Epidermal melanocyte (primary cell): ENCODE measurements at regions not wholly inside any gene's neighbourhood (a gene's known extent, or its start where the extent isn't known, plus 50 kb on each side); places are given as distances from the start of the nearest gene placed in this dataset.
"Not testable (repeated sequence)": the region's sequence is repeated elsewhere in the genome, so short reads cannot be mapped to it uniquely, and the experiment has no call there.

Source experiments
- DNase-seq: peaks from one replicate; pipeline ENCODE4 v3.0.0; 2011; ENCODE audit warnings: low spot score; ENCODE audit not compliant: insufficient read length

DNA sequence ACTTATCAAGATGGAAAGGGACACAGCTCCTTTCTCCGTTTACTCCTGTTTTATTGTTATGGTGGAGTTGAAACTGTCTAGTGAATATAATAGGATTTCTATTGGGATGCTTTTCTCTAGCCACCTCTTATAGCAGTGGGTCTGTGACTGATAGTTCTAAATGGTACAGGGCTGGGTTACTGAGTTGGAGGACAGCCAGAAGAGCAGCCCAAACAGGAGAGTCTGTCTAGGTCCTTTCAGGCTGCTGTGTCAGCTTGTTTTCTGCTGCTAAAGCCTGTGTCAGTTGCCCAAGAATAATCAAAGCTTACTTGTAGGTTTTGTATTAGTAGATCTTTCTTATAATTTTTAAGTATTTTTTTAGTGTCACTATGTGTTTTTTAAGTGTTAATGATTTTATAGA lies 356.0 kb upstream of the SEMA6A start:
- DNase-seq, result no peak

DNA sequence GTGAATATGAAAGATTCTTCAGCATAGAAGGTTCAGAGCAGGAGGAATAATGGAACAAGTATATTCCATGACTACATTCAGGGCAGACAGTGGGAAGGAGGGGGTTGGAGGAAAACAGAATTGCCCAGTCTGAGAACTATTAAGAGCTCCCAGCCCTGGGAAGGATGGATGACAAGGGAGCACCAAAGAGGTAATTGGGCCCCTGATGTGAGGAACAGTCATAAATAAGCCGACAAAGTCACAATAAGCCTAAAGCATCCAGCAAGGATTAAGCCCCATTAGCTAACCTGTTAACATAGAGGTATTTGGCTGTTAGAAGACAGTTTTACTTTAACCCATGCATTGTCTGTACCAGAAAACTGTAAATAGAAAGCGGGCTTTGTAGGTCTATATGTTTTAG lies 348.7 kb upstream of the SEMA6A start:
- no peak for DNase-seq

DNA sequence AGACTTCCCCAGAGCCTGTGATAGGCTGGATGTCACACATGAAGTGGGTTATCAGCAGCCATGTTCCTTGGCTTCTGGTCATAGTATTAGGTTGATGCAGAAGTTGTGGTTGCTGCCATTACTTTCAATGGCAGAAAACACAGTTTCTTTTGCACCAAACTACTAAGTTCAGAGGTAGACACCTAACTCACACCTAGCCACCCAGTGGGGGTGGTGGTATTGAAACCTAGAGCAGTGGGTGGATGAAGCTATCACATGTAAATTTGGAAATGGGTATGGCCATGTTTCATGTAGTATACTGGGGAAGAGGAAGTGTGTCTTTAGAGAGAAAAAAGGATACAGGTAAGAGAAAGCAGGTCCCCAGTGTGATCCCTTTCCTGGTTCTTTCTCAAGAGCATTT lies 347.9 kb upstream of the SEMA6A start:
- no peak for DNase-seq

DNA sequence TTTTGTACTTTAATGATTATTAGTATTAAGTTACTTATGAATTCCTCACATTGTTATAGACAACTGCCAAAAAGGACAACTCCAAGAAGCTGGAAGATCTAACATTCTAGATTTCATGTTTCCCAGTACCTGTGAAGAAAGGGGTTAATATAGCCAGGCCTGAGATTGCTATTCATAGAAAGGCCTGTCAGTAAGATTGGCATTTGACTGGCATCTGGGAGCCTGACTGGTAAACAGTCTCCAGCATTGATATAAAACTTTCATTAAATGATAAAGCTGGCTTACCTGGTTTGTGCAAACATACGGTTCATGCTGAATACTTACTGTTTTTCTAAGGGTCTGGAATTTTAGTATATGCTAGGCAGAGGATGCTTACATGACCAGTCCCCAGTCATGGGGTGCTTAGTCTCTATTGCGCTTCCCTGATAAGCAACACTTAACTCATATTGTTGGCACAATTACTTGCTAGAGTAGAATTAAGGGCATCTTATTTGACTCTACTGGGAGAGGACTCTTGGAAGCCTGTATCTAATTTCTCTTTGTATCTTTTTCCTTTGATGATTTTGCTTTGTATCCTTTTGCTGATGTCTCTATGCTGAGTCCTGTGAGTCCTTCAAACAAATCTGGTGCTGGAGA lies 340.4 kb upstream of the SEMA6A start:
- DNase-seq, result no peak

DNA sequence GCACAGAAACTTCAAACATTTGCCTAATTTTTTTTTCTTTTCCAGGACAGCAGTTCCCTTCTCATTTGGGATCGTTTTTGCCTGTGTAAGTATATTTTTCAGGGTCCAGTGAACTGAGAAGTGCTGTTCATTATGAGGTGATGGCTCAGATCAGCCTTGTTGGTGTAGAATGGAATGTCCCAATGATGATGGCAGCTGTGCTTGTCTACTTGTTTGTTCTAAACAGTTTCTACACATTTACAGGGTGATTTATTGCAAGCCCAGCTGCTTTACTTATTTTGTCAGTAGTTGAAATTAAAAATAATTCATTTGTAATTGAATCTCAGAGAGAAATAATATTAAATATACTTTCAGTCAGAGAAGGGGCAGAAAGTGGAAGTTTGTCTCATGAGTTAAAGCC lies 337.6 kb upstream of the SEMA6A start:
- DNase-seq, result no peak

DNA sequence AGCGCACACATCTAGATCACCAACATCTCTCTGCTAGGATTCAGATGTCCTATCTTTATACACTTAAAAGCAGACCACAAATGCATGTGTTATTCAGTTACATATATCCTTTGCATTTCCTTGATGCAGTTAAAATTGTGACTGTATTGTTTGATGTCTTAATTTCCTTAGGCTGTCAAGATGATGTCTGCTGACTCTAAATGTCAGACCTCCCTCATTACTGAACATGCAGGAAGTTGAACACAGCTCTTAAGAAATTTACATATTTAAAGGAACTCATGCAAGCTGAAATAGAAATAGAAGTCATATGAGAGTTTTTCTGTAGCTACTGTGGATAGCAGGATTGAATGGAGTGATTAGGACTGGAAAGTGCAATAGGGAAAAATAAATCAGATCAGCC lies 336.5 kb upstream of the SEMA6A start:
- DNase-seq, result no peak

DNA sequence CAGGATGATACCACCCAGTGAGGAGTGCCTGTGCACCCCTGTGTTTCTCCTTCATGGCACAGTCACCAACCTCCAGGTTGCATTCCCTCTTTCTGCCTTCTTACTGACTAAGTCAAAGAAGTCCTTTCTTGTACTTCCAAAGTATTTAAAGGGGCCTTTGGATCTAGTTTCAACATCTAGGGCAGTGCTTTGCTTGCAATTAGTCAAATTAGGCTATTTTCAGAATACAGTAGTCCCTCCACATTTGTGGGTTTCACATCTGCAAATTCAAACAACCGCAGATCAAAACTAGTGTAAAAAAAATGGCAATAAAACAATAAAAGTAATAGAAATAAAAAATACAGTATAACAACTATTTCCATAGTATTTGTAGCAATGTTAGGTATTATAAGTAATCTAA lies 333.9 kb upstream of the SEMA6A start:
- no peak for DNase-seq

DNA sequence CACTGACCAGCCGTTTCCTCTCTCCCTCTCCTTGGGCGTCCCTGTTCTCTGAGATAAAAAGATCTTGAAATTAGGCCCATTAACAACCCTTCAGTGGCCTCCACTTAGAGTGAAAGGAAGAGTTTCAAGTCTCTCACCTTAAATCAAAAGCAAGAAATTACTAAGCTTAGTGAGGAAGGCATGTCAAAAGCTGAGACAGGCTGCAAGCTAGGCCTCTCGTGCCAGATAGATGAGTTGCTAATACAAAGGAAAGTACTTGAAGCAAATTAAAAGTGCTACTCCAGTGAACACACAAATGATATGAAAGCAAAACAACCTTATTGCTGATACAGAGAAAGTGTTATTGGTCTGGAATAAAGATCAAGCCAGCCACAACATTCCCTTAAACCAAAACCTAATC lies 331.3 kb upstream of the SEMA6A start:
- DNase-seq, result no peak

DNA sequence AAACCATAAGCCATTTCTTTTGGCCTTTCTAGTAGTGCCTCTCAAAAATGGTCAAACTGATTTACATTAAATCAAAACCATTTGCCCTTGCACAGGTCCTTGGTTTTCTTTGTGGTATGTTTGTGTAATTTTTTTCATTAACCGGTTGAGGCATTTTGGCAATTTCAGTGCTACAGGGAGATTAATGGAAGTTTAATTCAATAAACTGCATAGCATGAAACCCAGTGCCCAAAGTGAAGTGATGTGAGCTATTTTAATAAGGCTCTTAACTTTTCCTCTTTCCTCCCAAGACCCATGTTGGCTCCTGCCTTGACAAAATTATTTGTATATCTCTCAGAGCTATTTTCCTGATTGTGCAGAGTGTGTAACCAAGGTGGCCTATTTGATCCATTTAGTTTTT lies 326.2 kb upstream of the SEMA6A start:
- DNase-seq, result no peak

DNA sequence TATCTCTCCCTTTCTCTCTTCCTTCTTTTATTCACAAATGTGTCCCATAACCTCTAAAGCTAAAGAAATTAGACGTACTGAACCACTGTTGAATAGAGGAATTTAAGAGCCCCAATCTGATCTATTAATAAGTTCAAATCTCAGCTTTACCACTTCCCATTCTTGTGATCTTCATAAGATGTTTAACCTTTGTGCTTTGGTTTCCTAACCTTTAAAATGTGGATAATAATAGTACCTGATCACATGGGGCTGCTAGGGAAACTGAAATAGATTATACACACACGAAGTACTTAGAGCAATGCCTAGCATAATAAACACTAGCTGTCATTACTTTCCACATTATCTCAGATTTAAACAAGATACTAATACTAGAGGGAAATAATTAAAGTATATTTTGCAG lies 324.3 kb upstream of the SEMA6A start:
- no peak for DNase-seq

DNA sequence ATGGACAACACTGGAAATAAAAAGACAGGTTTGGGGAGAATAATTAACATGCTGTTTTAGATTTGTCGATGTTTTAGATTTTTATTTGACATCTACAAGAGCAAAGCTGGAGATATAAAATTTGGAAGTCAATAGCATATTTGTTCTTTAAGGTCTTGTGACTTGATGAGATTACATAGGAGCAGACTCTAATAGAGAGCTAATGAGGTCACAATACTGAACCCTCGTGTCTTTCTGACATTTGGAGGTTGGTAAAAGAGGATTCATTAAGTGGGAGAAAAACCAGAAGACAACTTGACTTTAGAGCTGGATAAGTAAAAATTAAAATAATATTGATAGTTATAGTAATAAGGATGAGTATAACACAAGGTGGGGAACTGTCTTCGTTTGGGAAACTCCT lies 322.7 kb upstream of the SEMA6A start:
- no peak for DNase-seq

DNA sequence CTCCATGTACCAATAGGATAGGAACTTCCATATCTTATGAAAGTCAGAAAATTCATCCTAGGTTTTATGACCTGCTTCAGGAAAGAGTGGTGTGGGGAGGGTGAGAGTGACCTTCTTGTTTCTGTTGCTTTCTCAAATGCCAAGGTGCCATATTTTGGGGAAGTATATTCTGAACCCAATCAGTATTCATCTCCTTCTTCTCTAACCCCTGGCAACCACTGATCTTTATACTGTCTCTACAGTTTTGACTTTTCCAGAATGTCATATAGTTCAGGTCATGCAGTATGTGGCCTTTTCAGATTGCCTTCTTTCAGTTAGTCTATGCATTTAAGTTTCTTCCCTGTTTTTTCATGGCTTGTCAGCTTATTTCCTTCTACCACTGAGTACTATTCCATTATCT lies 321.4 kb upstream of the SEMA6A start:
- DNase-seq, result no peak

DNA sequence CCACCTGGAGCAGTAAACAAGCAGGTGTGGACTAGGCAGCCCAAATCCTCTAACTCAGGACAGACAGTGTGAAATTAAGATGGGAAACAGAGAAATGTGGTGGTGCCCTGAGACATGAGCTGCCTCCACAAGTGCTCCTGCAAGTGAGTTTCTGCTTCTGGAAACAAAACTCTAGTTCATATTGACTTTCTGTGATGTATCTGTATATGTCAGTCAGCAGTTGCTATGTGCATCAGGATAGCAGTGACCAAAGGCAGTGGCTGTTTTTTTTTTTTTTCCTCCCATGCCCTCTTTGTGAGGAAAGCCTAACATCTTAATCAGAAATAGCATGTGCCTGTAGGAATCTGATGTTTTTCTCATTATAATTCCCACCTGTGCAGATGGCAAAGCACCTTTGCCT lies 318.4 kb upstream of the SEMA6A start:
- no peak for DNase-seq

DNA sequence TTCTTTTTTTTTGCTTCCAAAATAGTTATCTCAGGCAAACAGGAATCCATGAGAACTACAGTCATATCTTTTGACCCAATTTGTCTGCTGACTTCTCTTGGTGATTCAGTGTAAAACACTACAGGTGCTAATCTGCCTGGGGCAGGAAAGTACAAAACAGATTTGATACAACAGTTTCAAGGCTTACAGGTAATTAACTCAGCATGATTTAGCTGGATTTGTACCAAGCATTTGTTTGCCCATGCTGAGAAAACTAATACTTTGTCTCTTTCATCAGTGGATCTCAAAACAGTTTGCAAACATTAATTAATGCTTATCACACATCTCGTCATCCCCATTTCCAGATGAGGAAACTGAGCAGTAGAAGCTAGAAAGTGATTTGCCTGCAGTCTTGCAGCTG lies 312.5 kb upstream of the SEMA6A start:
- DNase-seq, result no peak

DNA sequence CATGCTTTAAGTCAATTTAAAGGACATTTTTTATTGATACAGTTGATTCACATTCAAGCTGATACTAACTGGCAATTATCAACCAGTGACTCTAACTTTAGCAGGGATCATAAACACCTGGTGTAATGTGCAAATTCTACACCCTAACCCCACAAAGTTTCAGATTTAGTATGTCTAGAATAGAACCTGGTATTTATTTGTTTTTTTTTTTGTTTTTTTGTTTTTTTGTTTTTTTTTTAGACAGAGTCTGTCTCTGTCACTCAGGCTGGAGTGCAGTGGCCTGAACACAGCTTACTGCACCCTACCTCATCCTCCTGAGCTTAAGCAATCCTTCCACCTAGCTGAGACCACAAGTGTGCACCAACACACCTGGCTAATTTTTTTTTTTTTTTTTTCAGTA lies 311.2 kb upstream of the SEMA6A start:
- DNase-seq, result no peak

DNA sequence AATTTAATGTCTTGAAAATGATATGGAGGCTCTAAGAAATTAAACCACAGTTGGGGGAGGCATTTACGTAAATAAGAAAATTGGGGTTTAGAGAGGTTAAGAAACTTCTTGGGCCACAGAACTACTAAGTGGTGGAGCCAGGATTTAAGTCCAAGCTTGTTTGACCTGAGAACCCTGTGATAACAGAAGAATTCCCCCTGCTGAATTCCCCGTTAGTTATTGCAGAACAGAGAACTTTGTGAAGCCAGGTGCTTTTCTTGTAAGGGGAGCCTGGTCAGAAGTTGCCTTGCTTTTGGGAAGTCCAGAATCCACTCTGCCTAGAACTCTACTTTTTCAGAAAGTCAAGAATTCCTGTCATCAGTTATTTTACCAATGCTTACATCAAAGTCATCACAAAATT lies 309.3 kb upstream of the SEMA6A start:
- DNase-seq, result no peak

DNA sequence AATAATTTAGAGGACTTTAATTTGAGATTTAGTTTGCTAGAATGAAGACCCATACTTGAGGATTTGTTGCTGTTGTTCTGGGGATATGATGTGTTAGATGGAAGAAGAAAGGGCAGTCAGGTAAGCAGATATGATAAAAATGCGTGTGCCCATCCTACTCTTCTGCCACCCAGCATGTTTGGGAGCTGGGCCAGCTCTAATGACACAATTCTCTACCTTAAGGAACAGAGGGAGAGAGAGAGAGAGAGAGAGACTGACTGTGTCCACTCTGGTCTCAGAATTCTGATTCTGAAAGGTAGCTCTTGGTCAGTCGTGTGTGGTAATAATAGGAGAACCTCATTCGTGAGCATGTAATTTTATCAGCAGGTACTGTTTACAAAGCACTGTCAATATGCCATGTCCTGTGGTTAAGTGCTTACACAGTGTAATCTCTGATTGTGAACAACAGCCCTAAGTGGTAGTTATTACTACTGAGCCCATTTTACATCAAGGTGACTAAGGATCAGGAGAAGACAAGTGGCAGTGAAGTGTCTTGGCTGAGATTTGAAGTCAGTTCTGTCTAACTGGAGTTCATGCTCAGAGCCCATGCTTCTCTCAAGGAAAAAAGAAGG lies 307.4 kb upstream of the SEMA6A start:
- no peak for DNase-seq

DNA sequence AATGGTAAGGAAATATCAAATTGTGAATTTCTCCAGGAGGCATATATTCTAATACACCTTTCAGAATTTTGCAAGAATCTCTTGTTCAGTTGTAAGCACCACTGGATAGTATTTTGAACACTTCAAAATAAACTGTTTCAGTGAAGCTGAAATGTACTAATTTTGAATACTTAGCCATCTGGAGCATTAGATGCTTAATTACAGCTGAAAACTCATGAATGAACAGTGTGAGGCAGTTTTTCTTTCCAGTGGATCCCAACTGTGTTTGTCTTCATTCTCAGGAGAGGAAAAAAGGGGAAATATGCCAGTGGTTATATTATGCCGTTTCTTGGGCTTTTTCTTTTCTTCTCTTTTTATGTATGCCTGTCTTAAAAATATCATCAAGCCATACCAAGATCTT lies 306.0 kb upstream of the SEMA6A start:
- no peak for DNase-seq

DNA sequence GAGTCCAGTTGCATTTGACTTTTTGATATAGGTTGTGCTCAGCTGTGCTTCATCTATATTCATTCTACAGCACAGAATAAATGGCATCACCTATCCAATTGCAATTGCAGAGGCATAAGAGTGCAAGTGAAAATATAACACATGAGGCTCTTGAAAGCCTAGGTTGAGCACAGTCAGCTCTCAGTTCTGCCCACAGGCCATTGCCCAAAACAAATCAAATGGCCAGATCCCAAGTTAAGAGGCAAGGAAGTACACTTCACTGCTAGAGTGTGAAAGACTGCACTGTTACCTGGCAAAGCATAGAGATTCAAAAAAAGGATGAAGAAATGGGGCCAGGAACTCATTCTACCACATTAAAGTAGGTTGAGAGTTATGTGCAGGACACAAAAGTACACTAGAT lies 305.5 kb upstream of the SEMA6A start:
- DNase-seq, result no peak

DNA sequence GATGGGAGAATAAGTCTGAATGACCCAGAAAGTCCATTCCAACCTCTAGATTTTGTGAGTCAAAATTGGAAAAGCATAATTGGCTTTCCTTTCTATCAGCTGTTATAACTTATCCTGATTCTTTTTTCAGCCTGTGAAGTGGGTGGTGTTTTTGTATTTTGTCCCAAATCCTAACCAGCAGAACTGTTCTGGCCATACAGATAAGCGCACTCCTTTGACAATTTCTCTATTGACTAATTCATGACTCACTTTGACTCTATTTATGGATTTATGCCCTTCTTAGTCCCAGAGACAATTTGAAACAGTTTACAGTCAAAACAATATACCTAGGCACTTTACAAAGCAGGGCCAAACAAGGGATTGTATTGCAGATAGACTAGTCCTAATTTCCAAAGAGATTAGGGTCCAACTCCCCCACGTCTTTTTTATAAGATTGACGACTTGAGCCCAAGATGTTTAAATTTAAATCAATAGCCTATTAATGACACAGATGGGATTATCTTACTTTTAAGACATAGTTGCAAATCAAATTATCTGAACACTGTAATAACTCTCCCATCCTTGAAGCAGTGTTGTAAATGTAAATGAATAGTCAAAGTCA lies 301.7 kb upstream of the SEMA6A start:
- no peak for DNase-seq

DNA sequence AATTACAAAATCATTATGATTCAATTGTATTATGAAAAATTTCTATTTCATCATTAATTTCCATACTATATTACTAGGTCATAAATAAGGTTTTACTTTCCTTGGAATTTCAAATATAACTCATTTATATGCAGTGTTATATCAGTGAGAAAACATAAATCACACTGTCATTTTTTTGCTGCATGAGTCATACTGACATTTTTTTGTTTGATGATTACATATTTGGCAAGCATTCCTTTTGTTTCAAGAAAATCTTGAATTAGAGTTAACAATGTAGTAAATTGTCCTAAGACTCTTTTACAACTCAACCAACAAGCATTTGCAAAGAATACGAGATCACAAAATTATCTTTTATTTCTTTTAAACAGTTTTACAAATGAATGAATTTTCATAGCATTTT lies 298.4 kb upstream of the SEMA6A start:
- DNase-seq, result no peak

DNA sequence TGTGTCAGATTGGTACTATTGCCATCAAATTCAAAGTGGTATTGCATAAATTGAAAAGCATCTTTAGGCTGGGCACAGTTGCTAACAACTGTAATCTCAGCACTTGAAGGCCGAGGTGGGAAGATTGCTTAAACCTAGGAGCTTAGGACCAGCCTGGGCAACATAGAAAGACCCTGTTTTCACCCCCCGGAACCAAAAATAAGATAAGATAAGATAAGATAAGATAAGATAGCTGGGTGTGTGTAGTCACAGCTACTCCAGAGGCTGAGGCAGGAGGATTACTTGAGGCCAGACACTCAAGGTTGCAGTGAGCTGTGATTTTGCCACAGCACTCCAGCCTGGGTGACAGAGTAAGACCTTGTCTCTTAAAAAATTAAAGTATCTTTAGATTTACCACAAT lies 297.9 kb upstream of the SEMA6A start:
- DNase-seq, result no peak

DNA sequence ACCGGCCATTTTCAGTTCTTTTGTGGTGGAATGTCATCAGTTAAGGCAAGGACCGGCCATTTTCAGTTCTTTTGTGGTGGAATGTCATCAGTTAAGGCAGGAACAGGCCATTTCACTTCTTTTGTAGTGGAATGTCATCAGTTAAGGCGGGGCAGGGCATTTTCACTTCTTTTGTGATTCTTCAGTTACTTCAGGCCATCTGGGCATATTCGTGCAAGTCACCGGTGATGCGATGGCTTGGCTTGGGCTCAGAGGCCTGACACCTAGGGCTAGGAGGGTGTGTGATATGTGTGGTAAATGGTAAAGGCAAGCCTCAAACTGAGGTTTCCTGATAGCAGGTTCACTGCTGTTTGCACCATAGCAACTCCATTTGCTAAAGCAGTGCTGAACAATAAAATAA lies 293.2 kb upstream of the SEMA6A start:
- not testable (repeated sequence) for DNase-seq
